ENCODE measurements at regions not wholly inside any gene's neighbourhood (a gene's known extent, or its start where the extent isn't known, plus 50 kb on each side); places are given as distances from the start of the nearest gene placed in this dataset.

DNA sequence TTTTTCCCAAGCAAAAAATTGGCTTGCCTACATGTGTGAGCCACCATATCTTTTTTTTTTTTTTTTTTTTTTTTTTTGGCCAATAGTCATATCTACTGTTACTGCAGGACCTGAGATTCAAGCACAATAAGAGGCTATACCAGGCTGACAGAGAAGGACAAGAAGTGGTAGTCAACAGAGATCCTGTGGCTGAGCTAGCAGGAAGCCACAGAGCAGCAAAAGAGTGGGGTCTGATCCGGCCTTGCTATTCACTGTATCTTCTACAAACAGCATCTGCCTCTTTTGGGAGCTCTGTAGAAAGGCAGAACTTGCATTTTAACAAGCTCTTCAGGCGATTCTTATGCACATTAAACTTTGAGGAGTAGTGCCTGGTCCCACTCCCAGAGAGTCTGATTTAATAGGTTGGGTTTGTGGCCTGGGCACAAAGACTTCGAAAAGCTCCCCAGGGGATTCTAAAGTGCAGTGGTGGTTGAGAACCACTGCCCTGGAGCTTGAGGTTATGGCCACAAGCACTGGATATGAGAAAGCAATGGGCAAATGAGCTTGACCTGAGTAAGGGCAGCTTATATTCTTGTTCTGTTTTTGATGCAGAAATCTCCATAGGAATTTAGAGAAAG is 162.8 kb downstream of the PIK3R1 start:
- DNase-seq (ENCODE audit: low read depth, low spot score) = no peak
- H3K27ac ChIP-seq = no peak overlapping the region

DNA sequence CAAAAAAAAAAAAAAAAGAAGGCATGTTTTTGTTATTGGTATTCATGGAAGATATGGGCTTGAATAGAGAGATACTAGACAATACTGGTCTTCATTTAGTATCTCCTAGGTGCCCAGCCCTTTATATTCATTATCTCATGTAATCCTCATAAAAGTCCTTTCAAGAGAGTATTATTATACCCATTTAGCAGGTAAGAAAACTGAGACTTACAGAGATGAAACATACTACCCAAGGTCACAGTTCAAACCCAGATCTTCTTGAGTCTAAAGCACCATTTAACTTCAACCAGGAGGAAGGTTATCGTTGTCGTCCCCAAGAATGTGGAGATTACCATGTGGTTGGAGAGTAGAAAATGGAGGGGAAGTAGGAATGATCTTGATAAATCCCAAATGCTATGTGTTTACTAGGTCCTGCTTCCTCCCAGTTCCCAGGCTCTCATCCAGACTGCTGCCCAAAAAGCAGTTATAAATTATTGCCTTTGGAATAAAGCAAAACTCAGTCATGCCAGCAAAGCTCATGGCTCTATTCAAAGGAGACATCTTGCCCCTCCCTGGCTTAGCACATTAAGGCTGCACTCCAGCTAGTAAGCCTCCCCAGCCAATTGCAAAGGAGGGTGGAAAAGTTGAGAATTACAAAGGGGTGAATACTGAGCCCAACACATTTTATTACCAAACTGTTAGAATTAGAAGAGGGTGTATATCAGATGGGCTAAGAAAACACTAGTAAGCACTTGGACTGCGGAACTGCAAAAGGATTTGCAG is 163.9 kb downstream of the PIK3R1 start:
- no peak for DNase-seq (ENCODE audit: low read depth, low spot score)
- H3K27ac ChIP-seq = no peak overlapping the region

DNA sequence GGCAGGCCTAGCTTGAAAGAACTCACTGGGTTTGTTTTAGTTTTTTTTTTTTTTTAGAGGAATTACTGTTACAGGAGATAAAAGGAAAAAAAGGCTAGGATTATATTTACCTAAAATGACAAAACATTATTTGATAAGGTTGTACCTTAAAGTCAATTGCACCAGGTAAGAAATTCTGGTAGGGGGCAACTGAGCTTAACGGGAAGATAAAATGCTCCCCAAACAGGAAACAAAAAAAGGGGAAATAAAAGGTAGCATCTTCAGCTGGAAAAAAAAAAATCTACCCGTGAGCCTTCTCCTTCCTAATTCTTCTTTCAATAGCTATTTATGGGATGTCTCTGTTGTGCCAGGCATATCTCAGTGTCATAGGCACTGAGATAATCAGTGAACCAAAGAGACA is 164.5 kb downstream of the PIK3R1 start:
- DNase-seq (ENCODE audit: low read depth, low spot score) = no peak

DNA sequence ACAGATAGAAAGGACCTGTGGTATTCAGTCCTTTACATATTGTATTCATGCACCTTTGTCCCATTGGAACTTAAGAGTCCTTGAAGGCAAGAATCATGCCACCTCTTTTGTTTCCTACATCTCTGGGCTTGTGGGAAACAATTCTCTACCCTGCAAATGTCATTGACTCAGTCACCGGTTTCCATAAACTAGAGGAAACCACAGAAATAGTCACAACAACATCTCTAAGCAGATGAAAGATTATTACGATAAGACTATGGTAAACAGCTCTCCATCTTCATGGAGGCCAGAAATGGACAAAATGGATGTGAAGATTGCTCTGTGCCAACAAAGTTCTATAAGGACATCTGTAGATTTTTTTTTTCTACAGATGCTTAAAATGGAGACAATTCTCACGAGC is 165.5 kb downstream of the PIK3R1 start:
- H3K27ac ChIP-seq = no peak overlapping the region
- DNase-seq (ENCODE audit: low read depth, low spot score) = no peak

More for the DNA sequence above, 164.5 kb downstream of the PIK3R1 start:
- no peak overlapping the region for H3K27ac ChIP-seq

DNA sequence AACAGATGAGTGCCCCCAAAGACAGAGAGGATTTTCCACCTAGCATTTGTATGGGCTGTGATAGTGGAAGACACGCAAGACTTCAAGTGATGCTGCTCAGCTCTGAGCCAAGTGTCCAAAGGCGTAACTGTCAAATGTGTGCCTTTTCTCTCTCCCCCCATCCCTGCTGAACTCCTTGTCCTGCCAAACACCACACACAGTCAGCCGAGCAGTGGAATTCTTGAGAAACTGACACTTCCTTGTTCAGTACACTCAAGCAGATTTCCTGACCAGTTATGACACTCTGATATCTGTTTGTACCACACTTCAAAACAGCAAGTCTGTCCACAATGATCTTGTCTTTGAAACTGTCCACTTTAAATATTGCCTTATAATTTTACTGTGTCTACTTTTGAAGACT is 166.4 kb downstream of the PIK3R1 start:
- H3K27ac ChIP-seq = peak overlapping the region; percentile 46
- no peak for DNase-seq (ENCODE audit: low read depth, low spot score)

DNA sequence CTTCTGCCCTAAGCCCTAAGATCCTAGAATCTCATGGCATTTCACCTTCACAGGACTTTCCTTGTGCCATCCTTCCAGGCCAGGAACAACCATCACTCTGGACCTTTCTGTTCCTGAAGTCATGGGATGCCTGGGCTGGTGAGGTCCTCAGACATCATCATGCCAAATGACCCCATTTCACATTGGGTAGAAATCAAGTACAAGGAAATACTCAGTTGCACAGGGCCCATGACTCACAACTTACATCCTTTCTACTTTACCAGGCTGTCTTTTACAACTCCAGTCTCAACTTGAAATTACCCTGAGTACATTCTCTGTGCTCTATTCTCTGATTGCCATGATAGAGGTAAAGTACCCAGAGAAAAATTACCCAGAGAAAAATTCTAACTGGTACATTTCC is 167.1 kb downstream of the PIK3R1 start:
- peak overlapping the region; percentile 46 for H3K27ac ChIP-seq
- no peak for DNase-seq (ENCODE audit: low read depth, low spot score)

DNA sequence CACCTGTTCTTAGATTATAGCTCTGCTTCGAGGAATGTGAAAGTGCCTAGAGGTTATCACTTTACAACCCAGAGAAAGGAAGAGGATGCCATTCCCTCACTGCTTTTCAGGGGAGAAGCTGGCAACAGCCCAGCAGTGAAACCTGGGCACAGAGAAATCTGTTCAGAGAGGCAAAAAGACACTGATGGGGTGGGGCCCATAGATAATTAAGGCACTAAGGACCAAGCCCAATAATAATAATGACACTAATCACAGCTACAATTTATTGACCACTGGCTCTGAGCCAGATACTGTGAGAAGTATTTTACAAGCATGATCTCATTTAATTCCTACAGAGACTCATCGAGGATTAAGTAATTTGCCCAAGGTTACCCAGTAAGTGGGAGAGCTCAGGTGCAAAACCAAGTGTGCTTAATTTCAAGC is 168.3 kb downstream of the PIK3R1 start:
- no peak overlapping the region for H3K27ac ChIP-seq
- no peak for DNase-seq (ENCODE audit: low read depth, low spot score)

DNA sequence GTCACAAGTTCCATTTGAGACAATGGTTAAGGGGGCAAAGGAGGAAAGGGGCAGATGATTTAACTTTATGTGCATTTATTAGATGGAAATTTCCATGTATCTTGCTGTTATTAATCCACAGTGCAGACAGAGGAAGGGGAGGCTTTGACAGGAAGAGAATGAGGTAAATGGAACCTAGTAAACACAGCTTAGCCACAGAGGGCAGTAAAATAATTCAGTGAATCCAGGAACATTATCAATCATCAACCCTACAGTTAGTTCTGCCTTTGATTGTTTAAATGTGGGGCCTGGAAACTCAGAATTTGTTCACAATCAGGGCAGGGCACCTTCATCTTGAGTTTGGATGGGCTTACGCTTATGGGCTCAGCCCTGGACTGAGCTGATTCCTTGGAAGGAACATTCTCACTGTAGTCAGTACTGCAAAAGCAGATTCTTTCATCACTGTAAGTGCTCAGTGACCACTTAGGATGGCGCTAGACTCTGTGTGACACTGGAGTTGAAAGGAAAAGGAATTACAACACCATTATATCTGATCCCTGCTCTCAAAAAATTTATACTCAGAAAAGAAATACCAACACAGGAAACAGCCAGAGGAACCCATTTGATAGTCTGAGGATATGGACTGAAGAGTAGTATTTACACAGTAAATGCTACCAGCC is 169.5 kb downstream of the PIK3R1 start:
- DNase-seq (ENCODE audit: low read depth, low spot score) = no peak
- no peak overlapping the region for H3K27ac ChIP-seq

DNA sequence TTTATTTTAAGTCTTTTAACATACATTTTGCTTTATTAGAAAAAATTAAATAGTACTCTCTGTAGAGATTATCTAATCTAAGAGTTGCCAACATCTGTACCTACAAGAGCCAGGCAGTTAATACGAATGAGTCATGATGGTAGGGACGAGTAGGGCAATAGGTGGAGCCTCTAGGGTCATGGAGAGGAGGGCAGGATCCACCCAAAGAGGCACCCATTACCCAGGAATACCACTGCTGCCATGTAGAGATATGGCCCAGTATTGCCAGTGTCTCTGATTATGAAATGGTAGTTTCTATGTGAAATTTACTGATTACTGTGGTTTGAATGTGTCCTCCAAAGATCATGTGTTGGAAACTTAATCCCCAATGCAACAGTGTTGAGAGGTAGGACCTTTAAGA is 170.4 kb downstream of the PIK3R1 start:
- no peak overlapping the region for H3K27ac ChIP-seq
- DNase-seq (ENCODE audit: low read depth, low spot score) = no peak

DNA sequence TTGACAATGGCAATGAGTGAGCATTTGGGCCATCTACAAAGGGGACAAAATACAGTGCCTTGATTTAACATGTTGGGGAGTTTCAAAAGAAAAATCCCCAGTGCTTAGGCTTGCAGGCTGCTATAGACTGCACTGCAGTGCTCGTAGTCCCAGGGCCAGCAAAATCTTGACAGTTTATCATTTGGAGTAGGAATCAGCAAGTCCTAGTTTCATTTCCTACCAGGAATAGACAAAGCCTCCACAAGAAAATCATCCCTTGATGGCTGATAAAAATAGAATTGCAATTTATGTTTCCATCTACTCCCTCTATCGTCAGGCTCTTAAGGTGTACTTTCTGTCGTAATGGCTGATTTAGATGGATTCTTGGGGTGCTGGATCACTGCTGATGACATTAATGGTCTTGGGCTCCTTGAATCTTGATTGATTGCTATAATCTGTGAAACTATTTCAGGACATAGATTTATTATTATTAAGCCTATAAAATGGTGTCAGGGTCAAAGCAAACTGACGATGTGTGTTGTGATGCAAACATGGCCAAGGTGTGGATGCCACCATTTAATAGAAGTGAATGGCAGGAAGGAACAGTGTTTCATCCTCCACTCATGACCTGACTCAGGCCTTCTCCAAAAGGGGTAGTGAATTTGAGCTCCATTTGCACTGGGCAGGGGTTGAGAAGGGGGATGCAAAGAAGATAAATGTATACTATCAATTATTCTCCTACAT is 171.7 kb downstream of the PIK3R1 start:
- H3K27ac ChIP-seq = no peak overlapping the region
- no peak for DNase-seq (ENCODE audit: low read depth, low spot score)

DNA sequence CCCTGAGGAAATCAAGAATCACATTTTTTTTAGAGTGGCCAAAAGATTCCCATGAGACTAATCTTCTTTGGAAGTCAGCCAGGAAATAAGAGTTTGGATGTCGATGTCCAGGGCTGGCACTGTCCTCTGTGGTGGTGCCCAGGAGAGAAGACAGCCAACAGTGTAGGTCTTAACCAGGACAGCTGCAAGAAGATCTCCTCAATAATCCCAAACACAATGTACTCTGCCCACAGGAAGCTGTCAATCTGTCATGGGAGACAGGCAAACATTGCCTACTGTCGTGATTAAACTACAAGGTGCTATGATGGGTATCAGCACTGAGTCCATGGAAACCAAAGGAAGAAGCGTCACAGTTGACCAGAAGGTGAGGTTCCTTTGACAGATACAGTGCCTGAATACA is 174.1 kb downstream of the PIK3R1 start:
- H3K27ac ChIP-seq = no peak overlapping the region
- DNase-seq (ENCODE audit: low read depth, low spot score) = no peak

DNA sequence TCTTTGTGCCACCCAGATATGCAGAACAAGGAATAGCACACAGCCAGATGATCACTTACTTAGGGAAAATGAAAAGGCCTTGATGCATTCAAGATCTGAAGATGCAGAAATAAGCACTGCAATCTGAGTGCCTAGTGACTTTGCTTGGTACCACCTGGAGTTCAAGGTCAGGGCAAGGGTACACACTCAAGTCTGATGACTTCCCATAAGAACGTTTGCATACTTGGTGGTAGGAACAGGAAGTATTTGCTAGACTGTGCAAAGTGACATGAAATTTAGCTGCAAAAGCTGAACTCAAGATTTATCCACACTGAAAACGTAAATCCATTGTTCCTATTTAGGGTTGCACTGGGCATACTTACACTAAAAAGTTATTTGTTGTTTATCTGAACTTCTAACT is 177.1 kb downstream of the PIK3R1 start:
- DNase-seq (ENCODE audit: low read depth, low spot score) = no peak
- H3K27ac ChIP-seq = no peak overlapping the region

DNA sequence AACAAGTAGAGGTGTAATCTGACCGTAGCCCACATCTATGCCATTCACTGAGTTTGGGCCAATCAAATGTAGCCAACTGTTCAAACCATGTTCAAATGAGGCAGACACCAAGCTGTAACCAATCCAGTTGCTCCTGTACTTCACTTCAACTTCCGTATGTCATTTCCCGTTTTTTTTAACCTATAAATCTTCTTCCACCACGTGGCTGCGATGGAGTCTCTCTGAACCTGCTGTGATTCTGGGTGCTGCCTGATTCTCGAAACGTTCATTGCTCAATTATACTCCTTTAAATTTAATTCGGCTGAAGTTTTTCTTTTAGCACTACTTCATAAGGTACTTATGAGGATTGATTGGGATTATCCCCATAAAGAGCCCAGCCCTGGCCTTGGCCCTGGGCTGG is 179.7 kb downstream of the PIK3R1 start:
- DNase-seq (ENCODE audit: low read depth, low spot score) = no peak
- no peak overlapping the region for H3K27ac ChIP-seq

DNA sequence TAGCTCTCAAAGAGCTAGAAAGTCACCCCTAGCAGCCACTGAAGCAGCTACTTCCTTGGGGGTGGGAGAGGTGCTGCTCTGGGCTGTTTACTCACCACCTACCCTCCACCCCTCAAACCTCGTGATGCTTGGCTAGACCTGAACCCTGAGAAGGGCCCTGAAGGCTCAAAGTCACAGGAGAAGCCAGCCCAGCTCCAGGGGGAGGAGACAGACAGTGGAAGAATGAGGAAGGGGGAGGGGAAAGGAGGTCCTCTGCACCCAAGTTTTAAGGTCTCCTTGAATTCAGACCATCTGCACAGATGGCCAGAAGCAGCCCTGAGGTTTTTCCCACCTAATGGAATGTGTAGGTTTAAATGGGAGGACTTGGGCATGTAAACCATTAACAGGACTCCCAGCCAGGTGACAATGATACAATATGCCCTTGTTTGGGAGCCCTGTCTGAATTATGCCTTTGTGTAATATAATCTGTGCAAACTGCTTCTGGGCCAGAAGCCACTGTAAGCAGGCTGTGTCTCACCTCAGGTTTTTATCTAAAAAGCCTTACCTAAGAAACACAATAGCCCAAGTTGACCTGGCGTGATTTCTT is 180.5 kb downstream of the PIK3R1 start:
- peak overlapping the region; percentile 10 for H3K27ac ChIP-seq
- no peak for DNase-seq (ENCODE audit: low read depth, low spot score)

DNA sequence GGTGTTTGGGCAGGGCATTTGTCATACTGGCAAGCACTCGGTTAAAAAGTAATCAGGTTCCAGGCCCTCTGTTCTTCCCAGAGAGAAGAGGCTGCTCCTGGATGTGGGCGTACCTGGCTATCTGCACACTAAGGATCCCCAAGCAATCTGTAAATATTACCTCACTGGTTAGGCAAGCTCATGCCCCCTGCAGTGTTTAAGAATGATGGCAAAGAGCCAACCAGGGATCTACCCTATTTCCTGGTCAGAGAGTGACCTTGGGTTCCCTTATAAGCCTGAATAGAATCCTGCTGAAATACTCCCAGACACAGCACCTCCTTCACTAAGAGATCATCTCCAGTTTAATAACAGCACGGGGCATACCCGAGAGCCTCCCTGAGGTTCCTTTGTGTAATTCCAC is 181.2 kb downstream of the PIK3R1 start:
- H3K27ac ChIP-seq = peak overlapping the region; percentile 10
- no peak for DNase-seq (ENCODE audit: low read depth, low spot score)

DNA sequence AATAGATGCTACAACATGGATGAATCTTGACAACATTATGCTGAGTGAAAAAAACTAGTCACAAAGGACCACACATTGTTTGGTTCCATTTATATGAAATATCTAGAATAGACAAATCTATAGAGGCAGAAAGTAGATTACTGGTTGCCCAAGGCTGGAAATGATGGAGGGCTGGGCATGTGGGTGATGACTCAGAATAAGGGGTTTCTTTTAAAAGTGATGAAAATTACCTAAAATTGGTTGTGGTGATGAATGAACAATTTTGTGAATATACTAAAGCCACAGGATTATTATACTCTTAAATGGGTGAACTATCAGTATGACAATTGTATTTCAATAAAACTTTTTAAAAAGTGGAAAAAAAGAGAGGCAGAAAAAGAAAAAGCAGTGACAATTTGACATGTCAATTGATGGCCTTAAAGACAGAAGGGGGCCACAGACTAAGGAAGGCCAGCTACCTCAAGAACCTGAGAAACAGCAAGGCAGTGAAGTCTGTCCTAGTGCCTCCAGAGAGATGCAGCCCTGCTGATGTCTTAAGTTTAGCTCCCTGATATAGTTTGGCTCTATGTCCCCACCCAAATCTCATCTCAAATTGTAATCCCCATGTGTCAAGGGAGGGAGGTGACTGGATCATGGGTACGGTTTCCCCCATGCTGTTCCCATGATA is 182.7 kb downstream of the PIK3R1 start:
- DNase-seq (ENCODE audit: low read depth, low spot score) = no peak

DNA sequence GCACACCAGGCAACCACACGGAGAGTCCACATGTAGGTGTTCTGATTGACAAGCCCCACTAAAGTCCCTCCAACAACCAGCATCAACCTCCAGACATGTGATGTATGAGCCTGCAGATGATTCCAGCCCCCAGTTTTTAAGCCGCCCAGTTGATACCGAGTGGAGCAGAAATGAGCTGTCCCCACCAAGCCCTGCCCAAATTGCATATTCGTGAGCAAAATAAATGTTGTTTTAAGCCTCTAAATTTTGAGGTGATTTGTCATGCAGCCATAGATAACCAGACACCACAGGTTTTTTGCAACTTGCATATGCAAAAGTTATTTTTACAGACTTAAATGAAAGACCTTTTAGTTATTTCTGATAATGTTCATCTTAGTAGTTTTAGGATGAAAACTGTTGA is 187.7 kb downstream of the PIK3R1 start:
- H3K27ac ChIP-seq = no peak overlapping the region
- DNase-seq (ENCODE audit: low read depth, low spot score) = no peak

More for the DNA sequence above, 182.7 kb downstream of the PIK3R1 start:
- H3K27ac ChIP-seq = no peak overlapping the region

DNA sequence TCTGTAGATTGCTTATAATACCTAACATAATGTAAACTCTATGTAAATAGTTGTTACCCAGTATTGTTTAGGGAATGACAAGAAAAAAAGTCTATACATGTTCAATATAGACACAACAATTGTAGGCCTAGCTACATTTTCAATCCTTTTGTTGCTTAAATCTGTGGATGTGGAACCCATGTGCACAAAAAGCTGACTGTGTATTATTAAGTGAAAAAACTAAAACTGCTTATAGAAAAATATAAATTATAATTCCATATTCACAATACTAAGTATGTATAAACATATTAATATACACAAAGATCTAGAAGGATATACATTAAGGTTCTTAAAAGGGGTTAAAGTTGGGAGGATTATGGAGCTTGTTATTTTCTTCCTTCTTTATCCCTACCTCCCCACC is 188.7 kb downstream of the PIK3R1 start:
- no peak overlapping the region for H3K27ac ChIP-seq
- DNase-seq (ENCODE audit: low read depth, low spot score) = no peak

DNA sequence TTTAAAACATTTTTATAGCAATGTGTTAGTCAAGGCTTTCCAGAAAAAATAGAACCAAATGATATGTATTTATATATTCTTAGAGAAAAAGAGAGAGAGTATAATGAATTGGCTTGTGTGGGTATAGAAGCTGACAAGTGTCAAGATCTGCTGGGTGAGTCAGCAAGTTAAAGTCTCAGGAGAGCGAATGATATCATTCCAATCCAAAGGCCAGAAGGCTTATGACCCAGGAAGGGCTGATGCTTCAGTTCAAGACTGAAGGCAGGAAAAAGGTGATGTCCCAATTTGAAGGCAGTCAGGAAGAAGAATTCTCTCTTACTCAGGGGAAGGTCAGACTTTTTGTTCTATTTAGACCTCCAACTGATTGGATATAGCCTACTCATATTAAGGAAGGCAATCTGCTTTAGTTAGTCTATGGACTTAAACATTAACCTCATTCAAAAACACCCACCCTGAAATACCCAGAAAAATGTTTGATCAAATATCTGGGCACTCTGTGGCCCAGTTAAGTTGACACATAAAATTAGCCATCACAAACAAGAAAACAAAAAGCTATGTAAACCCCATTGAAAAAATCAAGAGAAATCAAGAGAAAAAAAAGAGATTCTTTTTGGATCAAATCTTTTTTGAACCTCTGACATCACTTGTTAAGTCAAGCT is 189.6 kb downstream of the PIK3R1 start:
- no peak for DNase-seq (ENCODE audit: low read depth, low spot score)
- no peak overlapping the region for H3K27ac ChIP-seq
